KMS-11 (cell line): ENCODE measurements at regions not wholly inside any gene's neighbourhood (a gene's known extent, or its start where the extent isn't known, plus 50 kb on each side); places are given as distances from the start of the nearest gene placed in this dataset.

Experiments used
- H2AFZ ChIP-seq: fragments of 200-600 bp; sonication (generic); 2 replicates; pipeline ENCODE4 v1.6.1; 2016; ENCODE audit warnings: antibody characterized with exemption, mixed run types, low read depth
- H3K27ac ChIP-seq: fragments of 200-600 bp; sonication (generic); 2 replicates; pipeline ENCODE4 v1.6.1; 2016; ENCODE audit warnings: mild to moderate bottlenecking, mixed run types
- H3K27me3 ChIP-seq: fragments of 200-600 bp; sonication (generic); 2 replicates; pipeline ENCODE4 v1.6.1; 2017; ENCODE audit warnings: mild to moderate bottlenecking, low read depth, mixed run types, moderate library complexity; ENCODE audit not compliant: insufficient read depth
- H3K36me3 ChIP-seq: fragments of 200-600 bp; sonication (generic); 2 replicates; pipeline ENCODE4 v1.6.1; 2017; ENCODE audit warnings: mild to moderate bottlenecking, mixed run types; ENCODE audit not compliant: insufficient read depth
- H3K4me1 ChIP-seq: fragments of 200-600 bp; sonication (generic); 2 replicates; pipeline ENCODE4 v1.6.1; 2016; ENCODE audit warnings: mild to moderate bottlenecking, low read depth, mixed run types; ENCODE audit not compliant: poor library complexity, severe bottlenecking
- H3K4me2 ChIP-seq: fragments of 200-600 bp; sonication (generic); 2 replicates; pipeline ENCODE4 v1.7.0; 2016; ENCODE audit warnings: mild to moderate bottlenecking, mixed run types
- H3K4me3 ChIP-seq: fragments of 200-600 bp; sonication (generic); IDR thresholded peaks from 2 replicates; pipeline ENCODE4 v1.6.1; 2017; ENCODE audit warnings: low read depth, low read length, mixed read lengths; ENCODE audit not compliant: insufficient read depth
- H3K79me2 ChIP-seq: fragments of 200-600 bp; sonication (generic); 2 replicates; pipeline ENCODE4 v1.6.1; 2016; ENCODE audit warnings: low read depth, mixed run types; ENCODE audit not compliant: insufficient read depth
- H3K9ac ChIP-seq: fragments of 200-600 bp; sonication (generic); 2 replicates; pipeline ENCODE4 v1.6.1; 2016; ENCODE audit warnings: mild to moderate bottlenecking, mixed run types
- H4K20me1 ChIP-seq: fragments of 200-600 bp; sonication (generic); 2 replicates; pipeline ENCODE4 v1.6.1; 2016; ENCODE audit warnings: mild to moderate bottlenecking, mixed run types; ENCODE audit not compliant: insufficient read depth
- TF ChIP-seq, protein P1 (sequence below): fragments of 200-600 bp; sonication (generic); conservative IDR thresholded peaks from 2 replicates; pipeline ENCODE4 v1.6.1; 2017; ENCODE audit warnings: low read depth, mild to moderate bottlenecking, antibody characterized with exemption, low read length, moderate library complexity, mixed read lengths

DNA sequence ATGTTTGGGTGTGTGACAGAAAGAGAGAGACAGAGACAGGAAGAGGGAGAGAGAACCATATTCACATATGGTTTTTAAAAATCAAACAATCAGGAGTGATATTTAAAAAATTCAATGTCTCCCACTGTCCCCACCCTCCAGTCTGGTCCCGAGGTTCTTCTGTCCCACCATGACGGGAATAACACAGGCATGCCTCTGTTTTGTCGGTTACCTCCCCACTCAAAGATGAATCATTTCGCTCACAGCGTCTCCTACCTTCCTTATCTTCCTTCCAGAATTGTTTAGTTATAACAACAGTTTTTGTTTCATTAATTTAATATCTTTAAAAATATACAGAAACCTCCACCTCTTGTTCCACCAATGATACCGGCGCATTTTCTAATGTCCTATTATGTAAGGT, 113.0 kb downstream of the KCNF1 start:
- Histone ChIP-seq H3K79me2 (no peaks in the 10 kb centered on the region), H3K27ac (no peak overlapping the region), H2AFZ (no peak overlapping the region), H4K20me1 (no peaks in the 10 kb centered on the region), H3K4me3 (no peak overlapping the region), H3K36me3 (no peaks in the 10 kb centered on the region), H3K4me1 (no peaks in the 10 kb centered on the region), H3K4me2 (no peak overlapping the region), H3K9ac (no peak overlapping the region), H3K27me3 (no peaks in the 10 kb centered on the region)
- TF ChIP-seq, protein P1, sequence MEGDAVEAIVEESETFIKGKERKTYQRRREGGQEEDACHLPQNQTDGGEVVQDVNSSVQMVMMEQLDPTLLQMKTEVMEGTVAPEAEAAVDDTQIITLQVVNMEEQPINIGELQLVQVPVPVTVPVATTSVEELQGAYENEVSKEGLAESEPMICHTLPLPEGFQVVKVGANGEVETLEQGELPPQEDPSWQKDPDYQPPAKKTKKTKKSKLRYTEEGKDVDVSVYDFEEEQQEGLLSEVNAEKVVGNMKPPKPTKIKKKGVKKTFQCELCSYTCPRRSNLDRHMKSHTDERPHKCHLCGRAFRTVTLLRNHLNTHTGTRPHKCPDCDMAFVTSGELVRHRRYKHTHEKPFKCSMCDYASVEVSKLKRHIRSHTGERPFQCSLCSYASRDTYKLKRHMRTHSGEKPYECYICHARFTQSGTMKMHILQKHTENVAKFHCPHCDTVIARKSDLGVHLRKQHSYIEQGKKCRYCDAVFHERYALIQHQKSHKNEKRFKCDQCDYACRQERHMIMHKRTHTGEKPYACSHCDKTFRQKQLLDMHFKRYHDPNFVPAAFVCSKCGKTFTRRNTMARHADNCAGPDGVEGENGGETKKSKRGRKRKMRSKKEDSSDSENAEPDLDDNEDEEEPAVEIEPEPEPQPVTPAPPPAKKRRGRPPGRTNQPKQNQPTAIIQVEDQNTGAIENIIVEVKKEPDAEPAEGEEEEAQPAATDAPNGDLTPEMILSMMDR = no peak

DNA sequence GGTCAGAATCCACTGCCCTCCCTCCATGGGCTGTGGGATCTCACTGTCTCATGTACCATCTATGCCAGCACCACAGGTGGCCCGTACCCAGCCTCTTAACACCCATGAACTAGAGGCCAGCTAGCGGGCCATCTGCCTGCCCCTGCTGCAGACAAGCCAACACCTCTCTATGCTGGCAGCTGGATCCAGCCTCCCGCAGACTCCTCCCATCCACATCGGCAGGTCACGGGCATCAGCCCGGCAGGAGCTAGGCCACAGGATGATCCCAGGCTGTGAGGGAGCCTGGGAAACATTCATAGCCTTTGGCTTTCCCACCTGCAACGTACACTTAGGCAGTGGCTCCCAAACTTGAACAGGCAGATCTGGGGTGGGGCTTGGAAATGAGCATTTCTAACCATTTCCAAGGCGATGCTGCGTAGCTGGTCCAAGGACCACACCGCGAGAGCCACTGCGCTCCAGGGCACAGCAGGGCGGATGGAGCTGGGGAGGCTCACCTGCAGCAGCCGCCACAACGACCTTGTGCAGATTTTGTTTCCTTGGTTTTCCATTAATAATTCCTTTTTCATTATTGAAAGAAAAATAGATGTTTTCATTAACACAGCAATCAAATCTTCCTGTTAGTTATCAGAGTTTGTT, 114.7 kb downstream of the KCNF1 start:
- H3K4me2 ChIP-seq = no peak overlapping the region
- no peak overlapping the region for H3K4me3 ChIP-seq
- TF ChIP-seq, protein P1 = no peak
- no peak overlapping the region for H3K9ac ChIP-seq
- H3K4me1 ChIP-seq = no peaks in the 10 kb centered on the region
- H3K27me3 ChIP-seq = no peaks in the 10 kb centered on the region
- no peak overlapping the region for H3K27ac ChIP-seq
- H4K20me1 ChIP-seq = no peaks in the 10 kb centered on the region
- no peak overlapping the region for H2AFZ ChIP-seq
- H3K36me3 ChIP-seq = no peaks in the 10 kb centered on the region
- no peaks in the 10 kb centered on the region for H3K79me2 ChIP-seq

DNA sequence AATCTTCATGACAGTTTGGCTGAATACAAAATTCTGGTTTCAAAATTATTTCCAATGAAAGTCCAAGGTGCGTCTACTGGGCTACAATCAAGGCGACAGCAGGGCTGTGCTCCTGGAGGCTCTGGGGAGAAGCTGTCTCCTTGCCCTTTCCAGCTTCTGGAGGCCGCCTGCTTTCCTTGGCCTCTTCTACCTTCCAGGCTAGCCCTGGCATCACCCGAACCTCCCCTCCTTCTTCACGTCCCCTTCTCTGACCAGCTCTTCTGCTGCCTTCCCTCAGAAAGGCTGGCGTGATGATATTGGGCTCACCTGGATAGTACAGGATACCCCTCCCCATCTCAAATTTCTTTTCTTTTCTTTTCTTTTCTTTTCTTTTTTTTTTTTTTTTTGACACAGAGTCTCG, 115.5 kb downstream of the KCNF1 start:
- TF ChIP-seq, protein P1 = no peak
- no peak overlapping the region for H3K4me3 ChIP-seq
- H3K9ac ChIP-seq = no peak overlapping the region

DNA sequence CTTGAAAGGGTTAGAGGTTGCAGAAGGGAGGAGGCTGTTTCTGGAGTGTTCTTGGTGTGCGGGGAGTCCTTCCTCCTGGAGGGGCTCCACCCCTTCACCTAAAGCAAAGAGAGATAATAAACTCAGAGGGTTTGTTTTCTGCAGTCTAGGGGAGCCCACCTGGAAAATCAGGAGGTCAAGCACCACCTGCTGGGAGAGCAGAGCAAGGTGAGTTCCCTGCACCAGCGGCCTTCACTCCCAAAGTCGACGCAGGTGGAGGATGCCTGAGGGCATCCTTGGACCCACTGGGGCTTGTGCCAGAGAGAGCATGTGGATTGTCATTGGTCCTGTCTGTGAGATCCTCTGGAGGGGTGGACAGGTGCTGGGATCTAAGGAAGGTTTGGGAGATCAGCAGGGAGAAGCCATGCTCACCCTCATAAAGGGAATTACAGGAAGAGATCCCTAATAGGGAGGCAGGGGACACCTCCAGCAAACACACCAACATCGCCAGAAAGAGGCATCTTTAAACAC, 116.7 kb downstream of the KCNF1 start:
- no peak overlapping the region for H3K4me3 ChIP-seq
- H3K79me2 ChIP-seq = no peaks in the 10 kb centered on the region
- no peak overlapping the region for H3K9ac ChIP-seq
- no peak overlapping the region for H3K27ac ChIP-seq
- no peaks in the 10 kb centered on the region for H4K20me1 ChIP-seq
- no peak overlapping the region for H3K4me2 ChIP-seq
- TF ChIP-seq, protein P1 = no peak
- H3K4me1 ChIP-seq = no peaks in the 10 kb centered on the region
- H2AFZ ChIP-seq = no peak overlapping the region
- H3K27me3 ChIP-seq = no peaks in the 10 kb centered on the region
- no peaks in the 10 kb centered on the region for H3K36me3 ChIP-seq

More for the DNA sequence above, 115.5 kb downstream of the KCNF1 start:
- no peak overlapping the region for H3K4me2 ChIP-seq
- no peaks in the 10 kb centered on the region for H3K36me3 ChIP-seq
- no peaks in the 10 kb centered on the region for H4K20me1 ChIP-seq
- H3K4me1 ChIP-seq = no peaks in the 10 kb centered on the region
- no peak overlapping the region for H3K27ac ChIP-seq
- H3K27me3 ChIP-seq = no peaks in the 10 kb centered on the region
- no peak overlapping the region for H2AFZ ChIP-seq
- no peaks in the 10 kb centered on the region for H3K79me2 ChIP-seq
